GM12878 (cell line): ENCODE measurements at regions not wholly inside any gene's neighbourhood (a gene's known extent, or its start where the extent isn't known, plus 50 kb on each side); places are given as distances from the start of the nearest gene placed in this dataset.

ENCODE experiments used
- ATAC-seq: fragments of 200-7000 bp; cut with Tn5 transposase; 3 replicates; pipeline ENCODE4 v1.9.1; 2020; ENCODE audit warnings: mild to moderate bottlenecking, moderate library complexity
- BruUV-seq: library from RNA; stranded (reverse); fragments of 400-500 nt; replicated peaks from 2 replicates; lab custom pipeline; 2021; lab: Mats Ljungman, UMichigan
- CTCF ChIA-PET: fragments of 300-600 bp; sonication (Branson Sonifier 250); formaldehyde crosslinking; extraction: SDS; loops from one replicate; lab custom pipeline; 2021; ENCODE audit warnings: inconsistent platforms; lab: Yijun Ruan, JAX
- POLR2A ChIA-PET: fragments of 350-600 bp; formaldehyde crosslinking; extraction: SDS; loops from one replicate; lab custom pipeline; 2021; ENCODE audit warnings: inconsistent platforms; lab: Charles Lee
- RAD21 ChIA-PET: fragments of 300-600 bp; sonication (Branson Sonifier 250); formaldehyde crosslinking; loops from one replicate; lab custom pipeline; 2023; ENCODE audit warnings: antibody characterized with exemption; ENCODE audit not compliant: unreplicated experiment; lab: Charles Lee
- SMC1A ChIA-PET: fragments of 300-600 bp; sonication (Branson Sonifier 250); formaldehyde crosslinking; loops from one replicate; lab custom pipeline; 2023; ENCODE audit not compliant: unreplicated experiment, uncharacterized antibody; lab: Charles Lee
- DNase-seq: peaks from one replicate; pipeline ENCODE4 v3.0.0-alpha.2; 2011; ENCODE audit warnings: low read depth, low spot score
- FAIRE-seq: peaks from 3 replicates; lab custom pipeline; 2011; peaks lifted over from hg19 to GRCh38; lab: Jason Lieb, UNC
- H2AFZ ChIP-seq: 2 replicates; pipeline ENCODE4 v1.6.0; 2011; ENCODE audit warnings: low read depth, low read length, control low read depth; ENCODE audit not compliant: control insufficient read depth
- H3K27ac ChIP-seq: 2 replicates; pipeline ENCODE4 v1.5.1; 2011; ENCODE audit warnings: control low read depth; ENCODE audit not compliant: control insufficient read depth, insufficient read depth
- H3K27me3 ChIP-seq, 2 experiments: replicated peaks in 1 of 2; 2 replicates each; pipeline versions ENCODE4 v1.6.0 to v1.6.1; 2011; ENCODE audit warnings: low read length in 1 of 2; ENCODE audit not compliant: control insufficient read depth in 2 of 2, insufficient read depth in 2 of 2
- H3K36me3 ChIP-seq, 2 experiments: 2 replicates each; pipeline ENCODE4 v1.5.1; 2011; ENCODE audit warnings: low read length in 1 of 2; ENCODE audit not compliant: control insufficient read depth in 2 of 2, insufficient read depth in 2 of 2
- H3K4me1 ChIP-seq: 2 replicates; pipeline ENCODE4 v1.6.1; 2011; ENCODE audit warnings: mild to moderate bottlenecking, low read length, moderate library complexity, mixed read lengths; ENCODE audit not compliant: control insufficient read depth, insufficient read depth
- H3K4me2 ChIP-seq: 2 replicates; pipeline ENCODE4 v1.6.0; 2011; ENCODE audit warnings: control low read depth; ENCODE audit not compliant: control insufficient read depth, insufficient read depth
- H3K4me3 ChIP-seq: fragments of 200-600 bp; sonication (generic); 2 replicates; pipeline ENCODE4 v1.5.1; 2016
- H3K79me2 ChIP-seq: 2 replicates; pipeline ENCODE4 v1.6.0; 2011; ENCODE audit warnings: low read length; ENCODE audit not compliant: control insufficient read depth, insufficient read depth
- H3K9ac ChIP-seq: 2 replicates; pipeline ENCODE4 v1.8.0; 2011; ENCODE audit warnings: low read length, control low read depth, mixed read lengths; ENCODE audit not compliant: control insufficient read depth, insufficient read depth
- H3K9me3 ChIP-seq: replicated peaks from 3 replicates; pipeline ENCODE4 v1.5.1; 2011; ENCODE audit warnings: mild to moderate bottlenecking, low read length; ENCODE audit not compliant: control insufficient read depth, insufficient read depth
- H4K20me1 ChIP-seq: 2 replicates; pipeline ENCODE4 v1.6.0; 2011; ENCODE audit not compliant: control insufficient read depth, insufficient read depth
- ATF3 ChIP-seq: IDR thresholded peaks from 2 replicates; pipeline ENCODE4 v1.6.1; 2011; ENCODE audit warnings: low read depth, mild to moderate bottlenecking, low read length, moderate library complexity, borderline replicate concordance; ENCODE audit errors: extremely low read depth
- BMI1 ChIP-seq: fragments of 450-650 bp; IDR thresholded peaks from 2 replicates; pipeline ENCODE4 v1.6.1; 2016; ENCODE audit warnings: mild to moderate bottlenecking, moderate library complexity, borderline replicate concordance
- HDGF ChIP-seq: fragments of 450-650 bp; IDR thresholded peaks from 2 replicates; pipeline ENCODE4 v1.6.1; 2016; ENCODE audit warnings: antibody characterized with exemption
- JUND ChIP-seq: IDR thresholded peaks from 2 replicates; pipeline ENCODE4 v1.6.1; 2012; ENCODE audit warnings: low read depth, mild to moderate bottlenecking, low read length, improper control_type of control experiment, moderate library complexity
- MTA3 ChIP-seq: IDR thresholded peaks from 2 replicates; pipeline ENCODE4 v1.6.1; 2012; ENCODE audit warnings: low read length, inconsistent platforms, borderline replicate concordance
- PKNOX1 ChIP-seq: fragments of 450-650 bp; IDR thresholded peaks from 2 replicates; pipeline ENCODE4 v1.6.1; 2016; ENCODE audit warnings: mild to moderate bottlenecking
- RB1 ChIP-seq: fragments of 450-650 bp; formaldehyde crosslinking; IDR thresholded peaks from 2 replicates; pipeline ENCODE4 v1.6.1; 2017; ENCODE audit warnings: mild to moderate bottlenecking, borderline replicate concordance
- RCOR1 ChIP-seq: conservative IDR thresholded peaks from 2 replicates; pipeline ENCODE4 v1.6.1; 2012; ENCODE audit warnings: low read depth, low read length, improper control_type of control experiment
- SREBF2 ChIP-seq: IDR thresholded peaks from 2 replicates; pipeline ENCODE4 v1.6.1; 2012; ENCODE audit warnings: mild to moderate bottlenecking, low read length
- TCF3 ChIP-seq: IDR thresholded peaks from 2 replicates; pipeline ENCODE4 v1.6.1; 2012; ENCODE audit warnings: low read depth, mild to moderate bottlenecking, low read length, borderline replicate concordance; ENCODE audit not compliant: insufficient read depth
- ZNF24 ChIP-seq: fragments of 450-650 bp; IDR thresholded peaks from 2 replicates; pipeline ENCODE4 v1.6.1; 2017; ENCODE audit warnings: antibody characterized with exemption, mild to moderate bottlenecking
- in situ Hi-C: fragments of 300-500 bp; cut with MboI; formaldehyde crosslinking; loops from 9 replicates; pipeline ENCODE4 v1.14.3; 2018; ENCODE audit warnings: mixed read lengths
- intact Hi-C: fragments of 100-400 bp; cut with micrococcal nuclease; formaldehyde crosslinking; loops from one replicate; pipeline ENCODE4 v1.14.2; 2022; ENCODE audit not compliant: unreplicated experiment

- Histone ChIP-seq H3K9me3 (no peaks in the 10 kb centered on the region), H3K4me1 (no peaks in the 10 kb centered on the region), H3K9ac (no peak overlapping the region), H4K20me1 (no peaks in the 10 kb centered on the region), H3K36me3 (no peaks in the 10 kb centered on the region), H2AFZ (no peak overlapping the region), H3K27ac (no peak overlapping the region), H3K4me2 (no peak overlapping the region), H3K27me3 (no peaks in the 10 kb centered on the region), H3K4me3 (no peak overlapping the region), H3K79me2 (no peaks in the 10 kb centered on the region)
- no peak for TF ChIP-seq TCF3
- TF ChIP-seq JUND, result no peak
- TF ChIP-seq ATF3, result no peak
- TF ChIP-seq RB1, result no peak
- TF ChIP-seq HDGF, result no peak
- TF ChIP-seq SREBF2, result no peak
- TF ChIP-seq PKNOX1, result no peak
- TF ChIP-seq ZNF24, result no peak
- no peak for TF ChIP-seq MTA3
- TF ChIP-seq RCOR1, result no peak
- no peak for TF ChIP-seq BMI1
- FAIRE-seq (no peak), ATAC-seq (no peak), DNase-seq (no peak)
- ChIA-PET SMC1A (no interaction called here), RAD21 (no interaction called here), POLR2A (no interaction called here), CTCF (no interaction called here)
- in situ Hi-C loops, result no loop called here
- BruUV-seq, result no TSS peak
- intact Hi-C loops, result no loop called here
Measured at GRCh38 chr1:81113688-81114087, 687.0 kb upstream of the ADGRL2 start.
